ENCODE measurements at regions not wholly inside any gene's neighbourhood (a gene's known extent, or its start where the extent isn't known, plus 50 kb on each side); places are given as distances from the start of the nearest gene placed in this dataset.

DNA sequence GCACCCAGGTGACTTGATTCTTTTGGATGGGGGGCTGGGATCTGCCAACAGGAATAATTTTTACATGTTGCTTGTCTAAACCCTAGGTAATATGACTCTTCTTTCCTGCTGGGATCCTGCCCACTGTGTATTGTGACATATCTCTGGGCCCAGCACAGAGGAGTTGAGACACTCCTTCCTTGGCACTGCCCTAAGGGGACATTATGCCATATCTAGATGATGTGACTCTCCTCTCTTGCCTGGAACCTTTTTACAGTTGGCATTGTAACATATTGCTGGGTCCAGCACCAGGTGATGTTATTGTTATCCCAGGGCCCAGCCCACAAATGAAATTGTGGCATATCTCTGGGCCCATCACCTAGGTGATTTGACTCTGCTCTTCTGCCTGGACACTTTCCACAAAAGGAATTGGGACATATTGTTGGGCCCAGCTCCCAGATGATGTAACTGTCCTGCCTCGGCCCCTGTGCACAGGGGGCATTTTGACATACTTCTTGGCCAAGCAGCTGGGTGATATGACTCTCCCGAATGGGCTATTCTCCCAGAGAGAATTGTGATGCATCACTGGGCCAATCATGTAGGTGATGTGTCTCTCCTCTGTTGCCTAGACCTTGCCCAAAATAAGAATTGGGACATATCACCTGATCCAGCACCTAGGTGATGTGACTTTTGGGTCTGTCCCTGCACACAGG, 1837.7 kb downstream of the TP53TG3F start:
- TF ChIP-seq EZH2 (IDR thresholded peaks at IDR 0.05; ENCODE audit: insufficient read depth, poor library complexity, severe bottlenecking) (no peak), EZH2phosphoT487 (IDR thresholded peaks at IDR 0.05; ENCODE audit: insufficient read depth, low read depth) (no peak)

All from GM23248 (cell line).